WERI-Rb-1 (cell line): ENCODE measurements at regions not wholly inside any gene's neighbourhood (a gene's known extent, or its start where the extent isn't known, plus 50 kb on each side); places are given as distances from the start of the nearest gene placed in this dataset.

ENCODE experiments used
- DNase-seq: peaks from one replicate; pipeline ENCODE4 v3.0.0-alpha.2; 2020
- H3K27ac ChIP-seq: fragments of 250-450 bp; sonication (Bioruptor Pico); 2 replicates; pipeline ENCODE4 v1.5.1; 2020; ENCODE audit warnings: mild to moderate bottlenecking, moderate library complexity
- H3K27me3 ChIP-seq: fragments of 250-450 bp; sonication (Bioruptor Pico); 2 replicates; pipeline ENCODE4 v1.5.1; 2021; ENCODE audit warnings: mild to moderate bottlenecking, low read depth, moderate library complexity; ENCODE audit not compliant: insufficient read depth, severe bottlenecking
- H3K36me3 ChIP-seq: fragments of 250-450 bp; sonication (Bioruptor Pico); 2 replicates; pipeline ENCODE4 v1.5.1; 2020; ENCODE audit warnings: mild to moderate bottlenecking, moderate library complexity
- H3K4me3 ChIP-seq: 2 replicates; pipeline ENCODE4 v1.5.1; 2011; ENCODE audit warnings: low read depth, mild to moderate bottlenecking, control low read depth, low read length
- H3K9me3 ChIP-seq: fragments of 250-450 bp; sonication (Bioruptor Pico); 2 replicates; pipeline ENCODE4 v1.5.1; 2021; ENCODE audit warnings: mild to moderate bottlenecking, moderate library complexity; ENCODE audit not compliant: severe bottlenecking
- TF ChIP-seq, protein P1 (sequence below): IDR thresholded peaks from 2 replicates; pipeline ENCODE4 v1.5.1; 2011; ENCODE audit warnings: low read depth, mild to moderate bottlenecking, control low read depth, inconsistent platforms, low read length

GRCh38 chr1:183710734-183711133 lies 57.6 kb upstream of the APOBEC4 start:
- H3K4me3 ChIP-seq, result no peak overlapping the region
- H3K27me3 ChIP-seq, result no peaks in the 10 kb centered on the region
- no peak overlapping the region for H3K27ac ChIP-seq
- TF ChIP-seq, protein P1, sequence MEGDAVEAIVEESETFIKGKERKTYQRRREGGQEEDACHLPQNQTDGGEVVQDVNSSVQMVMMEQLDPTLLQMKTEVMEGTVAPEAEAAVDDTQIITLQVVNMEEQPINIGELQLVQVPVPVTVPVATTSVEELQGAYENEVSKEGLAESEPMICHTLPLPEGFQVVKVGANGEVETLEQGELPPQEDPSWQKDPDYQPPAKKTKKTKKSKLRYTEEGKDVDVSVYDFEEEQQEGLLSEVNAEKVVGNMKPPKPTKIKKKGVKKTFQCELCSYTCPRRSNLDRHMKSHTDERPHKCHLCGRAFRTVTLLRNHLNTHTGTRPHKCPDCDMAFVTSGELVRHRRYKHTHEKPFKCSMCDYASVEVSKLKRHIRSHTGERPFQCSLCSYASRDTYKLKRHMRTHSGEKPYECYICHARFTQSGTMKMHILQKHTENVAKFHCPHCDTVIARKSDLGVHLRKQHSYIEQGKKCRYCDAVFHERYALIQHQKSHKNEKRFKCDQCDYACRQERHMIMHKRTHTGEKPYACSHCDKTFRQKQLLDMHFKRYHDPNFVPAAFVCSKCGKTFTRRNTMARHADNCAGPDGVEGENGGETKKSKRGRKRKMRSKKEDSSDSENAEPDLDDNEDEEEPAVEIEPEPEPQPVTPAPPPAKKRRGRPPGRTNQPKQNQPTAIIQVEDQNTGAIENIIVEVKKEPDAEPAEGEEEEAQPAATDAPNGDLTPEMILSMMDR, result no peak
- DNase-seq, result no peak
- no peaks in the 10 kb centered on the region for H3K9me3 ChIP-seq
- H3K36me3 ChIP-seq, result no peaks in the 10 kb centered on the region

DNA sequence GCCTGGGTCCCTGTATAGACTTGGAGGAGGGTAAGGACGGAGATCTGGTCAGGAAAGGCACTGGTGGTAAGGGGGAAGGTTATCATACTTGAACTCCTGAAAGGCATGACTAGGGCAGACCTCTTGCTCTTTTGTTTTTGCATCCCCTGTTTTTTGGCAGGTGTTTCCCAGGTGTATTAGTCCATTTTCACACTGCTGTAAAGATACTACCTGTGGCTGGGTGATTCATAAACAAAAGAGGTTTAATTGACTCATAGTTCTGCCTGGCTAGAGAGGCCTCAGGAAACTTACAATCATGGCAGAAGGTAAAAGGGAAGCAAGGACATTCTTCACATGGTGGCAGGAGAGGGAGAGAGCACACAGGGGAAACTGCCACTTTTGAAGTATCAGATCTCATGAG lies 57.2 kb upstream of the APOBEC4 start:
- H3K27me3 ChIP-seq, result no peaks in the 10 kb centered on the region
- no peak overlapping the region for H3K4me3 ChIP-seq
- no peak overlapping the region for H3K27ac ChIP-seq
- TF ChIP-seq, protein P1, result no peak
- H3K9me3 ChIP-seq, result no peaks in the 10 kb centered on the region
- no peaks in the 10 kb centered on the region for H3K36me3 ChIP-seq
- no peak for DNase-seq

GRCh38 chr1:183704131-183704530 lies 51.0 kb upstream of the APOBEC4 start:
- Histone ChIP-seq H3K27me3 (no peaks in the 10 kb centered on the region), H3K27ac (no peak overlapping the region), H3K4me3 (no peak overlapping the region), H3K9me3 (no peaks in the 10 kb centered on the region), H3K36me3 (no peaks in the 10 kb centered on the region)
- no peak for DNase-seq
- TF ChIP-seq, protein P1, result no peak
